ENCODE measurements at regions not wholly inside any gene's neighbourhood (a gene's known extent, or its start where the extent isn't known, plus 50 kb on each side); places are given as distances from the start of the nearest gene placed in this dataset.
"Not testable (repeated sequence)": the region's sequence is repeated elsewhere in the genome, so short reads cannot be mapped to it uniquely, and the experiment has no call there.

- no peak for DNase-seq (ENCODE audit: low read depth in 3 of 3, low spot score in 1 of 3)
Measured at GRCh38 chr9:87781331-87781730, 55.4 kb downstream of the CTSL start.

GRCh38 chr9:87783180-87783579 lies 57.3 kb downstream of the CTSL start:
- DNase-seq (ENCODE audit: low read depth in 3 of 3, low spot score in 1 of 3) = no peak

- DNase-seq (ENCODE audit: low read depth in 3 of 3, low spot score in 1 of 3) = not testable (repeated sequence)
Measured at GRCh38 chr9:87785315-87785970, 59.5 kb downstream of the CTSL start.

GRCh38 chr9:87786423-87786822 lies 60.5 kb downstream of the CTSL start:
- no peak for DNase-seq (ENCODE audit: low read depth in 3 of 3, low spot score in 1 of 3)

GRCh38 chr9:87786876-87787275 lies 61.0 kb downstream of the CTSL start:
- DNase-seq (ENCODE audit: low read depth in 3 of 3, low spot score in 1 of 3) = no peak

- no peak for DNase-seq (ENCODE audit: low read depth in 3 of 3, low spot score in 1 of 3)
Measured at GRCh38 chr9:87787735-87788134, 61.8 kb downstream of the CTSL start.

GRCh38 chr9:87792831-87793288 lies 66.9 kb downstream of the CTSL start:
- DNase-seq (ENCODE audit: low read depth in 3 of 3, low spot score in 1 of 3) = peak in 1 of 3 donors; percentile 6

- DNase-seq (ENCODE audit: low read depth in 3 of 3, low spot score in 1 of 3) = no peak
Measured at GRCh38 chr9:87793292-87793691, 67.4 kb downstream of the CTSL start.

- no peak for DNase-seq (ENCODE audit: low read depth in 3 of 3, low spot score in 1 of 3)
Measured at GRCh38 chr9:87795178-87795577, 69.3 kb downstream of the CTSL start.

- no peak for DNase-seq (ENCODE audit: low read depth in 3 of 3, low spot score in 1 of 3)
Measured at GRCh38 chr9:87796196-87796595, 70.3 kb downstream of the CTSL start.

GRCh38 chr9:87798261-87798833 lies 72.4 kb downstream of the CTSL start:
- DNase-seq (ENCODE audit: low read depth in 3 of 3, low spot score in 1 of 3) = no peak

- DNase-seq (ENCODE audit: low read depth in 3 of 3, low spot score in 1 of 3) = no peak
Measured at GRCh38 chr9:87799503-87799902, 73.6 kb downstream of the CTSL start.

GRCh38 chr9:87800456-87800855 lies 74.5 kb downstream of the CTSL start:
- no peak for DNase-seq (ENCODE audit: low read depth in 3 of 3, low spot score in 1 of 3)

GRCh38 chr9:87801013-87801412 lies 75.1 kb downstream of the CTSL start:
- DNase-seq (ENCODE audit: low read depth in 3 of 3, low spot score in 1 of 3) = no peak

- no peak for DNase-seq (ENCODE audit: low read depth in 3 of 3, low spot score in 1 of 3)
Measured at GRCh38 chr9:87803166-87803565, 77.2 kb downstream of the CTSL start.

- DNase-seq (ENCODE audit: low read depth in 3 of 3, low spot score in 1 of 3) = no peak
Measured at GRCh38 chr9:87803623-87804345, 77.9 kb downstream of the CTSL start.

- DNase-seq (ENCODE audit: low read depth in 3 of 3, low spot score in 1 of 3) = no peak
Measured at GRCh38 chr9:87805259-87805658, 77.4 kb upstream of the SPATA31E1 start.

GRCh38 chr9:87810008-87810407 lies 72.7 kb upstream of the SPATA31E1 start:
- DNase-seq (ENCODE audit: low read depth in 3 of 3, low spot score in 1 of 3) = no peak

GRCh38 chr9:87810679-87811178 lies 71.9 kb upstream of the SPATA31E1 start:
- no peak for DNase-seq (ENCODE audit: low read depth in 3 of 3, low spot score in 1 of 3)

- no peak for DNase-seq (ENCODE audit: low read depth in 3 of 3, low spot score in 1 of 3)
Measured at GRCh38 chr9:87812375-87813118, 70.1 kb upstream of the SPATA31E1 start.

GRCh38 chr9:87813119-87813463 lies 69.6 kb upstream of the SPATA31E1 start:
- no peak for DNase-seq (ENCODE audit: low read depth in 3 of 3, low spot score in 1 of 3)

GRCh38 chr9:87816036-87816435 lies 66.6 kb upstream of the SPATA31E1 start:
- no peak for DNase-seq (ENCODE audit: low read depth in 3 of 3, low spot score in 1 of 3)

Measured in stimulated activated CD4-positive, alpha-beta T cell treated with anti-CD3 and anti-CD28 coated beads, TNF-alpha, amount 100 ng/mL, for 1 hour (primary cell).